Activated naive CD8-positive, alpha-beta T cell treated with anti-CD3 and anti-CD28 coated beads, Interleukin-2, amount 50 U/mL, for 24 hours (primary cell): ENCODE measurements at regions not wholly inside any gene's neighbourhood (a gene's known extent, or its start where the extent isn't known, plus 50 kb on each side); places are given as distances from the start of the nearest gene placed in this dataset.

Experiments used
- ATAC-seq: fragments of 150-1000 bp; cut with Tn5 transposase; one replicate; pipeline ENCODE4 v1.10.0; 2021
- DNase-seq: peaks from one replicate; pipeline ENCODE4 v3.0.0; 2021
- H3K27ac Mint-ChIP-seq: one replicate; pipeline ENCODE4 v1.8.0; 2021; ENCODE audit warnings: mild to moderate bottlenecking, mixed read lengths
- H3K27me3 Mint-ChIP-seq: one replicate; pipeline ENCODE4 v1.8.0; 2021; ENCODE audit warnings: mixed read lengths
- H3K36me3 Mint-ChIP-seq: one replicate; pipeline ENCODE4 v1.8.0; 2021; ENCODE audit warnings: low read depth, mixed read lengths
- H3K4me1 Mint-ChIP-seq: one replicate; pipeline ENCODE4 v1.8.0; 2021; ENCODE audit warnings: mixed read lengths
- H3K4me3 Mint-ChIP-seq: one replicate; pipeline ENCODE4 v1.8.0; 2021; ENCODE audit warnings: mild to moderate bottlenecking, moderate library complexity, mixed read lengths
- H3K9me3 Mint-ChIP-seq: one replicate; pipeline ENCODE4 v1.8.0; 2021; ENCODE audit warnings: mixed read lengths

- H3K4me1 Mint-ChIP-seq = no peaks in the 10 kb centered on the region
- no peaks in the 10 kb centered on the region for H3K27me3 Mint-ChIP-seq
- no peak for ATAC-seq
- no peak for DNase-seq
- H3K27ac Mint-ChIP-seq = no peak overlapping the region
- no peaks in the 10 kb centered on the region for H3K36me3 Mint-ChIP-seq
- H3K9me3 Mint-ChIP-seq = no peaks in the 10 kb centered on the region
- no peak overlapping the region for H3K4me3 Mint-ChIP-seq
Observed at GRCh38 chr13:47841151-47841550, 159.9 kb downstream of the SUCLA2 start.

- Mint-ChIP-seq H3K9me3 (no peaks in the 10 kb centered on the region), H3K36me3 (no peaks in the 10 kb centered on the region), H3K27ac (no peak overlapping the region), H3K4me3 (no peak overlapping the region), H3K4me1 (no peaks in the 10 kb centered on the region), H3K27me3 (no peaks in the 10 kb centered on the region)
- DNase-seq (no peak), ATAC-seq (no peak)
Observed at GRCh38 chr13:47837906-47838305, 163.2 kb downstream of the SUCLA2 start.

GRCh38 chr13:47837104-47837880 lies 163.8 kb downstream of the SUCLA2 start:
- Mint-ChIP-seq H3K4me1 (no peaks in the 10 kb centered on the region), H3K9me3 (no peaks in the 10 kb centered on the region), H3K27me3 (no peaks in the 10 kb centered on the region), H3K27ac (no peak overlapping the region), H3K4me3 (no peak overlapping the region), H3K36me3 (no peaks in the 10 kb centered on the region)
- ATAC-seq (no peak), DNase-seq (no peak)

- DNase-seq (no peak), ATAC-seq (no peak)
- no peaks in the 10 kb centered on the region for H3K9me3 Mint-ChIP-seq
- no peak overlapping the region for H3K4me3 Mint-ChIP-seq
- no peak overlapping the region for H3K27ac Mint-ChIP-seq
- no peaks in the 10 kb centered on the region for H3K36me3 Mint-ChIP-seq
- H3K4me1 Mint-ChIP-seq = no peaks in the 10 kb centered on the region
- no peaks in the 10 kb centered on the region for H3K27me3 Mint-ChIP-seq
Observed at GRCh38 chr13:47835470-47836228, 165.4 kb downstream of the SUCLA2 start.

- no peaks in the 10 kb centered on the region for H3K4me1 Mint-ChIP-seq
- no peak overlapping the region for H3K27ac Mint-ChIP-seq
- ATAC-seq (no peak), DNase-seq (no peak)
- no peak overlapping the region for H3K4me3 Mint-ChIP-seq
- no peaks in the 10 kb centered on the region for H3K27me3 Mint-ChIP-seq
- no peaks in the 10 kb centered on the region for H3K36me3 Mint-ChIP-seq
- no peaks in the 10 kb centered on the region for H3K9me3 Mint-ChIP-seq
Observed at GRCh38 chr13:47832458-47832972, 168.6 kb downstream of the SUCLA2 start.

- ATAC-seq (no peak), DNase-seq (no peak)
- Mint-ChIP-seq H3K27ac (no peak overlapping the region), H3K36me3 (no peaks in the 10 kb centered on the region), H3K4me1 (no peaks in the 10 kb centered on the region), H3K27me3 (no peaks in the 10 kb centered on the region), H3K4me3 (no peak overlapping the region), H3K9me3 (peaks cover under 1% of the 10 kb centered on the region)
Observed at GRCh38 chr13:47831265-47831664, 169.8 kb downstream of the SUCLA2 start.

- no peak for ATAC-seq
- DNase-seq = no peak
- Mint-ChIP-seq H3K9me3 (peaks cover 16% of the 10 kb centered on the region), H3K4me3 (no peak overlapping the region), H3K4me1 (no peaks in the 10 kb centered on the region), H3K27ac (no peak overlapping the region), H3K27me3 (no peaks in the 10 kb centered on the region), H3K36me3 (peaks cover 5% of the 10 kb centered on the region)
Observed at GRCh38 chr13:47829690-47830089, 171.4 kb downstream of the SUCLA2 start.

GRCh38 chr13:47826471-47826870 lies 174.6 kb downstream of the SUCLA2 start:
- H3K4me1 Mint-ChIP-seq = no peaks in the 10 kb centered on the region
- no peak for DNase-seq
- no peak overlapping the region for H3K27ac Mint-ChIP-seq
- no peak for ATAC-seq
- H3K9me3 Mint-ChIP-seq = peaks cover 16% of the 10 kb centered on the region
- no peaks in the 10 kb centered on the region for H3K27me3 Mint-ChIP-seq
- H3K36me3 Mint-ChIP-seq = peaks cover 5% of the 10 kb centered on the region
- no peak overlapping the region for H3K4me3 Mint-ChIP-seq

GRCh38 chr13:47822036-47822435 lies 179.0 kb downstream of the SUCLA2 start:
- Mint-ChIP-seq H3K4me1 (no peaks in the 10 kb centered on the region), H3K27me3 (no peaks in the 10 kb centered on the region), H3K27ac (no peak overlapping the region), H3K4me3 (no peak overlapping the region), H3K36me3 (peaks cover 5% of the 10 kb centered on the region), H3K9me3 (peaks cover 16% of the 10 kb centered on the region)
- no peak for ATAC-seq
- no peak for DNase-seq

GRCh38 chr13:47816831-47817230 lies 184.2 kb downstream of the SUCLA2 start:
- no peaks in the 10 kb centered on the region for H3K9me3 Mint-ChIP-seq
- H3K4me3 Mint-ChIP-seq = no peak overlapping the region
- H3K4me1 Mint-ChIP-seq = no peaks in the 10 kb centered on the region
- no peaks in the 10 kb centered on the region for H3K27me3 Mint-ChIP-seq
- no peaks in the 10 kb centered on the region for H3K36me3 Mint-ChIP-seq
- H3K27ac Mint-ChIP-seq = no peak overlapping the region
- no peak for ATAC-seq
- DNase-seq = no peak

GRCh38 chr13:47813718-47814117 lies 187.4 kb downstream of the SUCLA2 start:
- ATAC-seq = no peak
- Mint-ChIP-seq H3K4me3 (no peak overlapping the region), H3K4me1 (no peaks in the 10 kb centered on the region), H3K9me3 (no peaks in the 10 kb centered on the region), H3K36me3 (no peaks in the 10 kb centered on the region), H3K27ac (no peak overlapping the region), H3K27me3 (no peaks in the 10 kb centered on the region)
- DNase-seq = no peak

- Mint-ChIP-seq H3K36me3 (no peaks in the 10 kb centered on the region), H3K27ac (no peak overlapping the region), H3K4me3 (no peak overlapping the region), H3K9me3 (no peaks in the 10 kb centered on the region), H3K27me3 (no peaks in the 10 kb centered on the region), H3K4me1 (no peaks in the 10 kb centered on the region)
- DNase-seq (no peak), ATAC-seq (no peak)
Observed at GRCh38 chr13:47809411-47809810, 191.7 kb downstream of the SUCLA2 start.

- Mint-ChIP-seq H3K27ac (no peak overlapping the region), H3K4me3 (no peak overlapping the region), H3K36me3 (no peaks in the 10 kb centered on the region), H3K9me3 (no peaks in the 10 kb centered on the region), H3K27me3 (no peaks in the 10 kb centered on the region), H3K4me1 (no peaks in the 10 kb centered on the region)
- DNase-seq (no peak), ATAC-seq (no peak)
Observed at GRCh38 chr13:47803131-47803530, 197.9 kb downstream of the SUCLA2 start.

- Mint-ChIP-seq H3K4me1 (no peaks in the 10 kb centered on the region), H3K4me3 (no peak overlapping the region), H3K36me3 (no peaks in the 10 kb centered on the region), H3K27me3 (no peaks in the 10 kb centered on the region), H3K27ac (no peak overlapping the region), H3K9me3 (no peaks in the 10 kb centered on the region)
- DNase-seq = no peak
- no peak for ATAC-seq
Observed at GRCh38 chr13:47801555-47801954, 199.5 kb downstream of the SUCLA2 start.

GRCh38 chr13:47800593-47800992 lies 200.5 kb downstream of the SUCLA2 start:
- Mint-ChIP-seq H3K27ac (no peak overlapping the region), H3K27me3 (no peaks in the 10 kb centered on the region), H3K9me3 (no peaks in the 10 kb centered on the region), H3K4me1 (no peaks in the 10 kb centered on the region), H3K4me3 (no peak overlapping the region), H3K36me3 (no peaks in the 10 kb centered on the region)
- DNase-seq = no peak
- ATAC-seq = no peak
